ENCODE measurements at regions not wholly inside any gene's neighbourhood (a gene's known extent, or its start where the extent isn't known, plus 50 kb on each side); places are given as distances from the start of the nearest gene placed in this dataset.

DNA sequence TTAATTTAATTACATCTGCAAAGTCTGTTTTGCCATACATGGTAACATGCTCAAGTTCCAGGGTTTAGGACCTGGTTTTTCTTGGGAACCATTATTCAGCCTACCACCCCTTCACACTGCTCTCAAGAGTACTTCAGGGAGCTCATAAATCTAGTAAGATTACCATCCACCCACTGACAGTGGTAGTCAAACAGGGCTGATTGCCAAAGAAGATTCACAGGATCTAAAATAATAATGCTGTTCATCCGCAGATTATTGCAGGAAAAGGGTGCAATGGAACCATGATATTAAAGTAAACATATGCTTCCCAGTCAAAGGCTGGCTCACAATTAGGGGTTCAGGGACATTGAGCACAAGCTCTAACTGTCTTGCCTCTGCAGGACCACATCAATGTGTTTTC lies 148.0 kb upstream of the CYRIA start (continued):
- no peak for TF ChIP-seq ZBTB33 (IDR thresholded peaks at IDR 0.05; ENCODE audit: extremely low read depth, insufficient replicate concordance, low read length)
- TF ChIP-seq, protein P1, sequence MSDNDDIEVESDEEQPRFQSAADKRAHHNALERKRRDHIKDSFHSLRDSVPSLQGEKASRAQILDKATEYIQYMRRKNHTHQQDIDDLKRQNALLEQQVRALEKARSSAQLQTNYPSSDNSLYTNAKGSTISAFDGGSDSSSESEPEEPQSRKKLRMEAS (IDR thresholded peaks at IDR 0.05), result no peak
- TF ChIP-seq YY1 (IDR thresholded peaks at IDR 0.05; ENCODE audit: extremely low read depth, insufficient replicate concordance, low read depth, low read length), result no peak
- TF ChIP-seq CBX3 (IDR thresholded peaks at IDR 0.05; ENCODE audit: low read depth), result no peak
- no peak for TF ChIP-seq FOSL1 (IDR thresholded peaks at IDR 0.05; ENCODE audit: low read depth)
- TF ChIP-seq SIN3A (IDR thresholded peaks at IDR 0.05; ENCODE audit: low read depth), result no peak
- TF ChIP-seq SP1 (IDR thresholded peaks at IDR 0.05; ENCODE audit: low read depth), result no peak

DNA sequence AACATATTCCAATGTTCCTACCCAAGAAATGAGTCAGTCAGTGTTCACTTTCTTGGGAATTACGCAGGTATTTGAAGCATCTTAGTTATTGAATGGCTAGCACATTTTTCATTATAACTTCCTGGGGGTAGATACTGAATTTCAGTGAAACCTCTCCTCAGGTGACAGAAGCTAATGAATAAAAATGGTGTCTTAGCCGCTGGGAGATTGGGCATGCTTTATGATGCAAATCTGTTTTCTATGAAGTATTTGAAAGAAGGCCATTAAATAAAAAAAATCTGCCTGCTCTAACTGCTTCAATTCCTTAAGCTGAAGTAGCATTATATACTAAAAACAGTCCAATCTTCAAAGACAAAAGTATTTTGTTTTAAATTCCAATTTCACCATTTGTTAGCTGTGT lies 132.8 kb upstream of the CYRIA start:
- ChIA-PET POLR2A (no interaction called here), CTCF (no interaction called here), RAD21 (ENCODE audit: low non-redundant PET in 1 of 2, low total read pairs in 2 of 2, uncharacterized antibody in 2 of 2, unreplicated experiment in 2 of 2) (no interaction called here)
- no peak overlapping the region for H3K9ac ChIP-seq (ENCODE audit: low read length)
- H4K20me1 ChIP-seq (ENCODE audit: insufficient read depth), result no peaks in the 10 kb centered on the region
- H2AFZ ChIP-seq (ENCODE audit: low read depth, low read length, poor library complexity, severe bottlenecking), result no peak overlapping the region
- no TSS peak for BruUV-seq (replicated peaks)
- no peak overlapping the region for H3K4me2 ChIP-seq (ENCODE audit: low read length)
- no peaks in the 10 kb centered on the region for H3K36me3 ChIP-seq (ENCODE audit: control insufficient read depth in 1 of 2, insufficient read depth in 2 of 2, low read length in 2 of 2)
- no peaks in the 10 kb centered on the region for H3K4me1 ChIP-seq (ENCODE audit: control insufficient read depth in 1 of 2, insufficient read depth in 2 of 2, low read length in 2 of 2)
- H3K79me2 ChIP-seq (ENCODE audit: insufficient read depth, low read length), result no peaks in the 10 kb centered on the region
- intact Hi-C loops (cut with micrococcal nuclease), result no loop called here
- no peaks in the 10 kb centered on the region for H3K9me3 ChIP-seq (ENCODE audit: control insufficient read depth in 1 of 2, insufficient read depth in 1 of 2, low read depth in 1 of 2, low read length in 2 of 2)
- no peak overlapping the region for H3K27ac ChIP-seq (ENCODE audit: low read depth, low read length)
- ATAC-seq (no peak), DNase-seq (ENCODE audit: low read depth, low spot score) (no peak)
- no peak overlapping the region for H3K4me3 ChIP-seq (replicated peaks in 1 of 2; ENCODE audit: low read depth in 1 of 2, low read length in 2 of 2)
- peaks cover 11% of the 10 kb centered on the region for H3K27me3 ChIP-seq (ENCODE audit: insufficient read depth, low read length)
- no peaks in the 10 kb centered on the region for H3K9me2 ChIP-seq (ENCODE audit: insufficient read depth)
- no peak for TF ChIP-seq TCF7L2 (IDR thresholded peaks at IDR 0.05; ENCODE audit: borderline replicate concordance, extremely low read depth, insufficient read depth, insufficient read length)
- TF ChIP-seq ELF1 (IDR thresholded peaks at IDR 0.05; ENCODE audit: borderline replicate concordance, low read depth), result no peak
- TF ChIP-seq RAD21 (IDR thresholded peaks at IDR 0.05; ENCODE audit: low read depth), result no peak
- TF ChIP-seq FOSL1 (IDR thresholded peaks at IDR 0.05; ENCODE audit: low read depth), result no peak
- TF ChIP-seq CEBPB (IDR thresholded peaks at IDR 0.05; ENCODE audit: low read depth), result no peak
- TF ChIP-seq EZH2 (IDR thresholded peaks at IDR 0.05), result no peak
- no peak for TF ChIP-seq POLR2AphosphoS5 (IDR thresholded peaks at IDR 0.05; ENCODE audit: low read depth, low read length)
- TF ChIP-seq, protein P2, sequence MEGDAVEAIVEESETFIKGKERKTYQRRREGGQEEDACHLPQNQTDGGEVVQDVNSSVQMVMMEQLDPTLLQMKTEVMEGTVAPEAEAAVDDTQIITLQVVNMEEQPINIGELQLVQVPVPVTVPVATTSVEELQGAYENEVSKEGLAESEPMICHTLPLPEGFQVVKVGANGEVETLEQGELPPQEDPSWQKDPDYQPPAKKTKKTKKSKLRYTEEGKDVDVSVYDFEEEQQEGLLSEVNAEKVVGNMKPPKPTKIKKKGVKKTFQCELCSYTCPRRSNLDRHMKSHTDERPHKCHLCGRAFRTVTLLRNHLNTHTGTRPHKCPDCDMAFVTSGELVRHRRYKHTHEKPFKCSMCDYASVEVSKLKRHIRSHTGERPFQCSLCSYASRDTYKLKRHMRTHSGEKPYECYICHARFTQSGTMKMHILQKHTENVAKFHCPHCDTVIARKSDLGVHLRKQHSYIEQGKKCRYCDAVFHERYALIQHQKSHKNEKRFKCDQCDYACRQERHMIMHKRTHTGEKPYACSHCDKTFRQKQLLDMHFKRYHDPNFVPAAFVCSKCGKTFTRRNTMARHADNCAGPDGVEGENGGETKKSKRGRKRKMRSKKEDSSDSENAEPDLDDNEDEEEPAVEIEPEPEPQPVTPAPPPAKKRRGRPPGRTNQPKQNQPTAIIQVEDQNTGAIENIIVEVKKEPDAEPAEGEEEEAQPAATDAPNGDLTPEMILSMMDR (IDR thresholded peaks at IDR 0.05 in 2 of 3, conservative IDR thresholded peaks at IDR 0.05 in 1 of 3; ENCODE audit: borderline replicate concordance in 1 of 3, insufficient read depth in 1 of 3, low read depth in 2 of 3, low read length in 2 of 3), result no peak
- no peak for TF ChIP-seq SIN3A (IDR thresholded peaks at IDR 0.05; ENCODE audit: low read depth)
- no peak for TF ChIP-seq EZH2phosphoT487 (IDR thresholded peaks at IDR 0.05; ENCODE audit: borderline replicate concordance)
- no peak for TF ChIP-seq SRF (IDR thresholded peaks at IDR 0.05; ENCODE audit: low read depth)
- TF ChIP-seq, protein P1 (IDR thresholded peaks at IDR 0.05), result no peak
- no peak for TF ChIP-seq YY1 (IDR thresholded peaks at IDR 0.05; ENCODE audit: extremely low read depth, insufficient replicate concordance, low read depth, low read length)
- TF ChIP-seq, protein P3, sequence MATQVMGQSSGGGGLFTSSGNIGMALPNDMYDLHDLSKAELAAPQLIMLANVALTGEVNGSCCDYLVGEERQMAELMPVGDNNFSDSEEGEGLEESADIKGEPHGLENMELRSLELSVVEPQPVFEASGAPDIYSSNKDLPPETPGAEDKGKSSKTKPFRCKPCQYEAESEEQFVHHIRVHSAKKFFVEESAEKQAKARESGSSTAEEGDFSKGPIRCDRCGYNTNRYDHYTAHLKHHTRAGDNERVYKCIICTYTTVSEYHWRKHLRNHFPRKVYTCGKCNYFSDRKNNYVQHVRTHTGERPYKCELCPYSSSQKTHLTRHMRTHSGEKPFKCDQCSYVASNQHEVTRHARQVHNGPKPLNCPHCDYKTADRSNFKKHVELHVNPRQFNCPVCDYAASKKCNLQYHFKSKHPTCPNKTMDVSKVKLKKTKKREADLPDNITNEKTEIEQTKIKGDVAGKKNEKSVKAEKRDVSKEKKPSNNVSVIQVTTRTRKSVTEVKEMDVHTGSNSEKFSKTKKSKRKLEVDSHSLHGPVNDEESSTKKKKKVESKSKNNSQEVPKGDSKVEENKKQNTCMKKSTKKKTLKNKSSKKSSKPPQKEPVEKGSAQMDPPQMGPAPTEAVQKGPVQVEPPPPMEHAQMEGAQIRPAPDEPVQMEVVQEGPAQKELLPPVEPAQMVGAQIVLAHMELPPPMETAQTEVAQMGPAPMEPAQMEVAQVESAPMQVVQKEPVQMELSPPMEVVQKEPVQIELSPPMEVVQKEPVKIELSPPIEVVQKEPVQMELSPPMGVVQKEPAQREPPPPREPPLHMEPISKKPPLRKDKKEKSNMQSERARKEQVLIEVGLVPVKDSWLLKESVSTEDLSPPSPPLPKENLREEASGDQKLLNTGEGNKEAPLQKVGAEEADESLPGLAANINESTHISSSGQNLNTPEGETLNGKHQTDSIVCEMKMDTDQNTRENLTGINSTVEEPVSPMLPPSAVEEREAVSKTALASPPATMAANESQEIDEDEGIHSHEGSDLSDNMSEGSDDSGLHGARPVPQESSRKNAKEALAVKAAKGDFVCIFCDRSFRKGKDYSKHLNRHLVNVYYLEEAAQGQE (IDR thresholded peaks at IDR 0.05; ENCODE audit: low read depth), result no peak
- no peak for TF ChIP-seq ZFX (IDR thresholded peaks at IDR 0.05)

All from HCT116 (cell line).